Ovary (tissue), 7 donors: ENCODE measurements at regions not wholly inside any gene's neighbourhood (a gene's known extent, or its start where the extent isn't known, plus 50 kb on each side); places are given as distances from the start of the nearest gene placed in this dataset.
"Not testable (repeated sequence)": the region's sequence is repeated elsewhere in the genome, so short reads cannot be mapped to it uniquely, and the experiment has no call there.

Experiments used
- DNase-seq, 5 donors: peaks; one replicate each; pipeline ENCODE4 v3.0.0-alpha.2; 2019 to 2020
- H3K27ac ChIP-seq, 2 donors: fragments of 200-600 bp; one replicate each; pipeline versions ENCODE4 v1.5.1 to v1.8.0; 2019 to 2022
- H3K27me3 ChIP-seq: fragments of 200-600 bp; one replicate; pipeline ENCODE4 v1.8.0; 2022
- H3K36me3 ChIP-seq: fragments of 200-600 bp; sonication (generic); one replicate; pipeline ENCODE4 v1.5.1; 2019
- H3K4me1 ChIP-seq: one replicate; pipeline ENCODE4 v1.8.1; 2013; ENCODE audit warnings: mild to moderate bottlenecking, moderate library complexity; ENCODE audit not compliant: insufficient read depth
- H3K4me3 ChIP-seq: fragments of 200-600 bp; sonication (generic); one replicate; pipeline ENCODE4 v1.5.1; 2017
- H3K9me3 ChIP-seq, 2 donors: fragments of 200-600 bp in 1 of 2; sonication (generic) in 1 of 2; one replicate each; pipeline versions ENCODE4 v1.5.1 to v1.8.1; 2013 to 2019; ENCODE audit warnings: mild to moderate bottlenecking in 1 of 2, moderate library complexity in 1 of 2
- EP300 ChIP-seq: sonication (generic); formaldehyde crosslinking; IDR thresholded peaks from one replicate; pipeline ENCODE4 v1.6.1; 2017; ENCODE audit warnings: antibody characterized with exemption
- POLR2A ChIP-seq: fragments of 450-650 bp; IDR thresholded peaks from one replicate; pipeline ENCODE4 v1.6.1; 2017; ENCODE audit warnings: antibody characterized with exemption, mild to moderate bottlenecking, moderate library complexity
- WGBS, 3 donors: extraction: QIAGEN DNeasy Blood & Tissue Kit in 1 of 3; methylation state at CpG; one replicate each; pipeline versions ENCODE4 v1.1.5 to v1.1.7; 2013 to 2017; 5-methylcytosine and 5-hydroxymethylcytosine counted together
- intact Hi-C, 4 donors: fragments of 100-400 bp; cut with DNase I; formaldehyde crosslinking; loops; one replicate each; pipeline versions ENCODE4 v1.11.0 to v1.15.1; 2022 to 2023
- TF ChIP-seq, protein P1 (sequence below), 3 donors: fragments of 450-650 bp in 2 of 3; fragments of 200-600 bp in 1 of 3; IDR thresholded peaks; one replicate each; pipeline versions ENCODE4 v1.5.1 to v1.8.0; 2016 to 2022; ENCODE audit warnings: antibody characterized with exemption in 3 of 3, mild to moderate bottlenecking in 1 of 3
- donor health status: DM: no; HTN: no; CAD: no; lungs with moderate emphysema.
- donor health status: DM: no; HTN: no; CAD: no.
- donor health status: Bipolar disorder and iron deficiency.
- donor health status: DM: no; HTN: no; CAD: no.
- donor health status: DM: yes; HTN: yes; CAD: no.

- TF ChIP-seq POLR2A (no peak), EP300 (no peak)
- TF ChIP-seq, protein P1, sequence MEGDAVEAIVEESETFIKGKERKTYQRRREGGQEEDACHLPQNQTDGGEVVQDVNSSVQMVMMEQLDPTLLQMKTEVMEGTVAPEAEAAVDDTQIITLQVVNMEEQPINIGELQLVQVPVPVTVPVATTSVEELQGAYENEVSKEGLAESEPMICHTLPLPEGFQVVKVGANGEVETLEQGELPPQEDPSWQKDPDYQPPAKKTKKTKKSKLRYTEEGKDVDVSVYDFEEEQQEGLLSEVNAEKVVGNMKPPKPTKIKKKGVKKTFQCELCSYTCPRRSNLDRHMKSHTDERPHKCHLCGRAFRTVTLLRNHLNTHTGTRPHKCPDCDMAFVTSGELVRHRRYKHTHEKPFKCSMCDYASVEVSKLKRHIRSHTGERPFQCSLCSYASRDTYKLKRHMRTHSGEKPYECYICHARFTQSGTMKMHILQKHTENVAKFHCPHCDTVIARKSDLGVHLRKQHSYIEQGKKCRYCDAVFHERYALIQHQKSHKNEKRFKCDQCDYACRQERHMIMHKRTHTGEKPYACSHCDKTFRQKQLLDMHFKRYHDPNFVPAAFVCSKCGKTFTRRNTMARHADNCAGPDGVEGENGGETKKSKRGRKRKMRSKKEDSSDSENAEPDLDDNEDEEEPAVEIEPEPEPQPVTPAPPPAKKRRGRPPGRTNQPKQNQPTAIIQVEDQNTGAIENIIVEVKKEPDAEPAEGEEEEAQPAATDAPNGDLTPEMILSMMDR (IDR thresholded peaks at IDR 0.05), result no peak
- intact Hi-C loops, result no loop called here
- DNase-seq, result no peak
- no peak overlapping the region for H3K4me3 ChIP-seq
- WGBS, 3 donors, result 42 to 51% (median 46%) methylated on average over 5 of the region's 5 CpGs
- H3K27me3 ChIP-seq, result no peaks in the 10 kb centered on the region
- H3K27ac ChIP-seq, result no peak overlapping the region
- no peaks in the 10 kb centered on the region for H3K9me3 ChIP-seq
- H3K4me1 ChIP-seq, result no peaks in the 10 kb centered on the region
- no peaks in the 10 kb centered on the region for H3K36me3 ChIP-seq
These were observed 1586.1 kb downstream of the OLFM4 start for GRCh38 chr13:54614726-54615125.

DNA sequence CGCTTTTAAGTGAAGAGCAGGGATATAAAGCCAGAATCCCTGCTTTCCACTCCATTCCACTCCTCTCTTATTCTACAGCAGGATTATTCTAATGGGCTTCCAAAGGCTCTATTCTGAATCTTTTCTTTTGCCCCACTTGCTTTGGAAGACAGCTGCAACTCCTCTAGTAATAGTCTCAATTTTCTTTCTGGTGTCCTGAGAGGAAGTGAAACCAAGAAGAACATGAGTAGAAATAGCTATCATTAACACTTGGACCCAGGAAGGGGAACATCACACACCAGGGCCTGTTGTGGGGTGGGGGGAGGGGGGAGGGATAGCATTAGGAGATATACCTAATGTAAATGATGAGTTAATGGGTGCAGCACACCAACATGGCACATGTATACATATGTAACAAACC is 1597.9 kb downstream of the OLFM4 start:
- H3K36me3 ChIP-seq, H3K4me3 ChIP-seq, H3K27me3 ChIP-seq, H3K9me3 ChIP-seq, DNase-seq, H3K27ac ChIP-seq, H3K4me1 ChIP-seq, intact Hi-C loops: not testable (repeated sequence)
- WGBS, 3 donors, result 96 to 98% (median 98%) methylated on average over 1 of the region's 1 CpG

DNA sequence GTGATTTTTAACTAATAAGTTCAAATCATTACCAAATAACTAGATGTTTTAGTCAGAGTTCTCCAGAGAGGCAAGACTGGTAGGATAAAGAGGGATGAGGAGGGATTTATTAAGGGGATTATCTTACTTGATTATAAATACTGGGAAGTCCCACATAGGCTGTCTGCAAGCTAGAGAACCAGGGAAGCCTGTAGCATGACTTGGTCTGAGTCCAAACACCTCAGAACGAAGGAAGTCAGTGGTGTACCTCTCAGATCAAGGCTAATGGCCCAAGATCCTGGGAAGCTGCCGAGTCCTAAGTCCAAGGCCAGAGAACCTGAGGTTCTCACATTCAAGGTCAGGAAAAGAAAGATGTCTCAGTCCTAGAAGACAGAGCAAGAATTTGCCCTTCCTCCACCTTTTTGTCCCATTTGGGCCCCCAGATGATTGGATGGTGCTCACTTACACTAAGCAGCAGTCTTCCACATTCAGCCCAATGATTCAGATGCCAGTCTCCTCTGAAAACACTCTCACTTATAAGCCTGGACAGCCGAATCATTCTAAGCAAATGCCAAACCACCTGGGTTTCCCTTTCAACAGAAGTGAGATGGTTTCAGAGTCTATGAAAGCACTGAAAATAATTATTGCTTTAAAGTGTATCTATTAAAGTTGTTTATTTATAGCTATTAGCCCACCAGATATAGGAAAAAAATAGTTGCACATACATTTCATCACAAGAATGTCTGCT is 1599.2 kb downstream of the OLFM4 start:
- TF ChIP-seq EP300, result no peak
- no peak for TF ChIP-seq POLR2A
- H3K27me3 ChIP-seq, result no peaks in the 10 kb centered on the region
- H3K4me1 ChIP-seq, result no peaks in the 10 kb centered on the region
- no peak for DNase-seq
- 25 to 39% (median 29%) methylated on average over 3 of the region's 3 CpGs for WGBS, 3 donors
- no peak overlapping the region for H3K4me3 ChIP-seq
- intact Hi-C loops, result no loop called here
- no peak overlapping the region for H3K27ac ChIP-seq
- no peaks in the 10 kb centered on the region for H3K36me3 ChIP-seq
- no peaks in the 10 kb centered on the region for H3K9me3 ChIP-seq

GRCh38 chr13:54628383-54628782 is 1599.8 kb downstream of the OLFM4 start:
- no peak overlapping the region for H3K4me3 ChIP-seq
- no peaks in the 10 kb centered on the region for H3K27me3 ChIP-seq
- intact Hi-C loops, result no loop called here
- no peak for DNase-seq
- TF ChIP-seq EP300 (no peak), POLR2A (no peak)
- TF ChIP-seq, protein P1 (IDR thresholded peaks at IDR 0.05), result no peak
- no peaks in the 10 kb centered on the region for H3K4me1 ChIP-seq
- 45 to 47% (median 45%) methylated on average over 2 of the region's 2 CpGs for WGBS, 3 donors
- no peaks in the 10 kb centered on the region for H3K9me3 ChIP-seq
- H3K36me3 ChIP-seq, result no peaks in the 10 kb centered on the region
- H3K27ac ChIP-seq, result no peak overlapping the region

- TF ChIP-seq, protein P1 (IDR thresholded peaks at IDR 0.05), result no peak
- TF ChIP-seq EP300 (no peak), POLR2A (no peak)
- Histone ChIP-seq H3K36me3 (no peaks in the 10 kb centered on the region), H3K4me3 (no peak overlapping the region), H3K27ac (no peak overlapping the region), H3K9me3 (no peaks in the 10 kb centered on the region), H3K4me1 (no peaks in the 10 kb centered on the region), H3K27me3 (no peaks in the 10 kb centered on the region)
- WGBS, 3 donors, result 57 to 70% (median 60%) methylated on average over 5 of the region's 5 CpGs
- intact Hi-C loops, result no loop called here
- DNase-seq, result no peak
These were observed 1604.8 kb downstream of the OLFM4 start for GRCh38 chr13:54633456-54633855.
